HG03575 (cell line): ENCODE measurements at regions not wholly inside any gene's neighbourhood (a gene's known extent, or its start where the extent isn't known, plus 50 kb on each side); places are given as distances from the start of the nearest gene placed in this dataset.

Source experiments
- ATAC-seq: cut with Tn5 transposase; IDR thresholded peaks from one replicate; pipeline ENCODE4 v1.9.1; 2021; ENCODE audit not compliant: unreplicated experiment, insufficient number of reproducible peaks, low FRiP score; ENCODE audit errors: extremely low read depth

- no peak for ATAC-seq
Measured at GRCh38 chr3:154783061-154783460, 297.1 kb upstream of the MME start.

GRCh38 chr3:154782151-154782550 lies 298.0 kb upstream of the MME start:
- ATAC-seq, result no peak

- no peak for ATAC-seq
Measured at GRCh38 chr3:154781595-154781994, 298.5 kb upstream of the MME start.

GRCh38 chr3:154780263-154780662 lies 299.9 kb upstream of the MME start:
- ATAC-seq, result no peak

GRCh38 chr3:154779571-154779970 lies 300.5 kb upstream of the MME start:
- no peak for ATAC-seq

- no peak for ATAC-seq
Measured at GRCh38 chr3:154778057-154778456, 302.1 kb upstream of the MME start.

- ATAC-seq, result no peak
Measured at GRCh38 chr3:154776549-154777225, 303.4 kb upstream of the MME start.

GRCh38 chr3:154775821-154776548 lies 304.1 kb upstream of the MME start:
- ATAC-seq, result no peak

GRCh38 chr3:154766765-154767503 lies 313.2 kb upstream of the MME start:
- no peak for ATAC-seq

GRCh38 chr3:154764856-154765640 lies 315.1 kb upstream of the MME start:
- ATAC-seq, result no peak

- no peak for ATAC-seq
Measured at GRCh38 chr3:154762486-154762885, 317.6 kb upstream of the MME start.

- no peak for ATAC-seq
Measured at GRCh38 chr3:154759966-154760365, 320.2 kb upstream of the MME start.

GRCh38 chr3:154758109-154758868 lies 321.8 kb upstream of the MME start:
- no peak for ATAC-seq

- no peak for ATAC-seq
Measured at GRCh38 chr3:154753101-154753500, 323.1 kb upstream of the GPR149 start.

GRCh38 chr3:154749514-154749913 lies 319.5 kb upstream of the GPR149 start:
- ATAC-seq, result no peak

- no peak for ATAC-seq
Measured at GRCh38 chr3:154745929-154746328, 315.9 kb upstream of the GPR149 start.

- ATAC-seq, result no peak
Measured at GRCh38 chr3:154745122-154745521, 315.1 kb upstream of the GPR149 start.

- ATAC-seq, result no peak
Measured at GRCh38 chr3:154743418-154743817, 313.4 kb upstream of the GPR149 start.

- no peak for ATAC-seq
Measured at GRCh38 chr3:154734468-154734867, 304.5 kb upstream of the GPR149 start.
